ENCODE measurements at regions not wholly inside any gene's neighbourhood (a gene's known extent, or its start where the extent isn't known, plus 50 kb on each side); places are given as distances from the start of the nearest gene placed in this dataset.

- H3K27ac ChIP-seq: no peak overlapping the region
- TF ChIP-seq CTCF (conservative IDR thresholded peaks at IDR 0.05; ENCODE audit: low read depth): no peak
- DNase-seq (ENCODE audit: low spot score): no peak
- CTCF ChIA-PET: interaction anchor here (0.5 kb wide), 1 partner anchor 287 kb away, joined by 3 read pairs; no protein-coding TSS in a partner anchor
- POLR2A ChIA-PET (ENCODE audit: low non-redundant PET): no interaction called here
Measured at GRCh38 chr2:181224866-181225265, 232.3 kb upstream of the ITGA4 start.

- POLR2A ChIA-PET (ENCODE audit: low non-redundant PET): no interaction called here
- CTCF ChIA-PET: no interaction called here
- DNase-seq (ENCODE audit: low spot score): no peak
- TF ChIP-seq CTCF (conservative IDR thresholded peaks at IDR 0.05; ENCODE audit: low read depth): no peak
- no peak overlapping the region for H3K27ac ChIP-seq
Measured at GRCh38 chr2:181228661-181229060, 228.5 kb upstream of the ITGA4 start.

GRCh38 chr2:181231151-181231550, 226.0 kb upstream of the ITGA4 start:
- no peak for TF ChIP-seq CTCF (conservative IDR thresholded peaks at IDR 0.05; ENCODE audit: low read depth)
- H3K27ac ChIP-seq: no peak overlapping the region
- DNase-seq (ENCODE audit: low spot score): no peak
- CTCF ChIA-PET: no interaction called here
- POLR2A ChIA-PET (ENCODE audit: low non-redundant PET): no interaction called here

GRCh38 chr2:181231886-181232621, 225.1 kb upstream of the ITGA4 start:
- no peak overlapping the region for H3K27ac ChIP-seq
- ChIA-PET CTCF (no interaction called here), POLR2A (ENCODE audit: low non-redundant PET) (no interaction called here)
- no peak for TF ChIP-seq CTCF (conservative IDR thresholded peaks at IDR 0.05; ENCODE audit: low read depth)
- no peak for DNase-seq (ENCODE audit: low spot score)

GRCh38 chr2:181234487-181234891, 222.7 kb upstream of the ITGA4 start:
- no peak for TF ChIP-seq CTCF (conservative IDR thresholded peaks at IDR 0.05; ENCODE audit: low read depth)
- CTCF ChIA-PET: no interaction called here
- POLR2A ChIA-PET (ENCODE audit: low non-redundant PET): no interaction called here
- DNase-seq (ENCODE audit: low spot score): no peak
- H3K27ac ChIP-seq: no peak overlapping the region

GRCh38 chr2:181235011-181235410, 222.2 kb upstream of the ITGA4 start:
- TF ChIP-seq CTCF (conservative IDR thresholded peaks at IDR 0.05; ENCODE audit: low read depth): no peak
- POLR2A ChIA-PET (ENCODE audit: low non-redundant PET): no interaction called here
- no peak for DNase-seq (ENCODE audit: low spot score)
- no peak overlapping the region for H3K27ac ChIP-seq
- CTCF ChIA-PET: no interaction called here
